Fibroblast of skin of left quadriceps (primary cell): ENCODE measurements at regions not wholly inside any gene's neighbourhood (a gene's known extent, or its start where the extent isn't known, plus 50 kb on each side); places are given as distances from the start of the nearest gene placed in this dataset.
A peak's percentile ranks its signal among the peaks of the same experiment; 100 is the strongest.
"Not testable (repeated sequence)": the region's sequence is repeated elsewhere in the genome, so short reads cannot be mapped to it uniquely, and the experiment has no call there.

ENCODE experiments used
- DNase-seq, 2 experiments: peaks; one replicate each; pipeline ENCODE4 v3.0.0-alpha.2; 2013; ENCODE audit warnings: low read depth in 2 of 2

GRCh38 chr5:16987776-16988175 lies 51.7 kb upstream of the MYO10 start:
- no peak for DNase-seq

GRCh38 chr5:16990817-16991520 lies 54.9 kb upstream of the MYO10 start:
- not testable (repeated sequence) for DNase-seq

- DNase-seq, result peak; percentile 55 to 58
Measured at GRCh38 chr5:16992006-16992405, 55.9 kb upstream of the MYO10 start.

- DNase-seq, result no peak
Measured at GRCh38 chr5:16992444-16992843, 56.4 kb upstream of the MYO10 start.

DNA sequence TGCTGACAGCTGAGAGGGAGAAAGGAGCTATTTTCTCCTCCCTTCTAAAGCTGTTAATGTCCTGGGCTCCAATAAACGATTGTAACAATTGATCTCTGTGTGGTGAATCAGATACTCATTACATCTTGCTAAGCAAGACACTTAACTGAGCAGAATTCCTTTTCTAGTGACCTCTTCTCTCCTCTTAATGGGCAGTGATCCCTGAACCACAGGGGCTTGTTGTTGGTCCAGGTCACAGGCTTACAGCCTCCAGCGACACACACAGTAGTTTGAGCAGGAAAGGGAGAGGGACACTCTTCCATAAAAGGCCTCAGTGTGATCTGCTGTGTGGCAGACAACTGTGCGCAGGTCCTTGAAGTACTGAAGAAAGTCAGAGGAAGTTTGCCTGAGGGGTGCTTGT lies 58.5 kb upstream of the MYO10 start:
- no peak for DNase-seq

- DNase-seq, result no peak
Measured at GRCh38 chr5:16995372-16995771, 59.3 kb upstream of the MYO10 start.

DNA sequence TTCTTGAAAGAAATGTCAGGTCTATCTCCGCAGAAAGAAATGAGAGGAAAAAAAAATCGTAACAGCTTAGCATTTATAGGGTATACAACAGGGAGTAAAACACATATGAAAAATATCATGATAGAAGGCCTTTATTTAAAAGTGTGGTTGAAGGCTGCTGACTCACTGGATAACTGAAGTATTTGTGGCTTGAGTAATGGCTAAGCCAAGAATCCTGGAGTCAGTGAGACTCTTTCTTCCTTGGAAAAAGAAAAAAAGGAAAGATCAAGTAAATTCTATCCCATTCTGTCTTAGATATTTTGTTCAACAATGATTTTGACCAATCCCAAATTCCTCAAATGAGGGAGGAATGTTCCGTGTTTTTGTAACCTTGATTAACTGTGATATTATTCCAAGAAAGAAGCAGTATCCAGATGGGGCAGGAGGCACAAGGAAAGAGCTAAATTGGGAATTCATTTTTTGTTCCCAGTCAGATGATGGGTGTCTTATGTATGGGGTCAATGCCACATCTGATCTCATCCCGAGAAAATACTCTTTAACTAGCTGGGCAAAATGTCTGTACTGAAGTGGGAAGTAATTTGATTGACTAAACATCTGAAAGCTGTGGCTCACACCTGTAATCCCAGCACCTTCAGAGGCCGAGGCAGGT lies 64.3 kb upstream of the MYO10 start:
- DNase-seq, result peak; percentile 98

DNA sequence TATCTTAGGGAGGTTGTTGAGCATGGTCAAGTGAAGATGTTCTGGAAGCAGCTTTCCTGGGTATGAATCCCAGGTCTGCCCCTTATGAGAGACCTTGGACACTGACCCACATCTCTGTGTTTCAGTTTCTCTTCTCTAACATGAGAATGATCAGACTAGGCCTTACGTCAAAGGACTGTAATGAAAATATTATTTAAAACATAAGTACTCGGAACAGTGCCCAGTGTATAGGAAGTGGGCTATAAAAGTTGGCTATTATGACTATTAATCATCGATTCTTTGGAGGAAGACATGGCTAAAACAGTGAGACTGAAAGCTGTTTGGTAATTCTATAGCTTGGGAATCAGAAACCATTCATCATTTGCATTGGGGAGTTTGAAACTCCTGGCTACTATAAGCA lies 65.3 kb upstream of the MYO10 start:
- peak; percentile 80 to 84 for DNase-seq

GRCh38 chr5:17004441-17005106 lies 68.5 kb upstream of the MYO10 start:
- DNase-seq, result no peak

- DNase-seq, result no peak
Measured at GRCh38 chr5:17005107-17005828, 69.2 kb upstream of the MYO10 start.

DNA sequence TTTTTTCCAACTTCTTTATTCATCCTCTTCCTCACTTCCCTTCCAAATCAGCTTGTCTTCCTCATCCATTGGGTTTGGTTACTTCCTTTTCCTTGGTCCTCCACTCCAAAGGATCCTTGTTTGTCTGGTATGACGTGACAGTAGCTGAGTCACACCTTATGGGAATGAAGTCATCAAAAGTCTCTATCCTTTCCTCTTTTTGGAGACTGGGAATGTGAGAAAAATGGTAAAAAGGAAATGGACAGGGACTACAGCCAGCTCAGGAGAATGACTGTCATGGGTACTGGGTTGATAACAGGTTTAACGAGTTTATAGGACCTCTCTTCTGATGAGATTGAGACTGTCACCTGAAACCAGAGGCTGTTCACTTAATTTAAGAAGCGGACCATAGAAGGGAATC lies 76.2 kb upstream of the MYO10 start:
- DNase-seq, result no peak

DNA sequence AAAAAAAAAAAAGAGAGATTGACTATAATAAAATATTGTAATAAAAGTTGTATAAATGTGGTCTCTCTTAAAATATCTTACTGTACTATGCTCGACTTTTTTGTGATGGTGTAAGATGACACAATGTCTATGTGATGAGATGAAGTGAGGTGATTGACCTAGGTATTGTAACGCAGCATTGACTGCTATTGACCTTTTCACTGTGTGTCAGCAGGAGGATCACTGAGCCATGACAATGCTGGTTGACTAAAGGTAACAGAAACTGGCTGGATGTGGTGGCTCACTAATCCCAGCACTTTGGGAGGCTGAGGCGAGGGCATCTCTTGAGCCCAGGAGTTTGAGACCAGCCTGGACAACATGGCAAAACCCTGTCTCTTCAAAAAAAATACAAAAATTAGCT lies 78.6 kb upstream of the MYO10 start:
- no peak for DNase-seq

DNA sequence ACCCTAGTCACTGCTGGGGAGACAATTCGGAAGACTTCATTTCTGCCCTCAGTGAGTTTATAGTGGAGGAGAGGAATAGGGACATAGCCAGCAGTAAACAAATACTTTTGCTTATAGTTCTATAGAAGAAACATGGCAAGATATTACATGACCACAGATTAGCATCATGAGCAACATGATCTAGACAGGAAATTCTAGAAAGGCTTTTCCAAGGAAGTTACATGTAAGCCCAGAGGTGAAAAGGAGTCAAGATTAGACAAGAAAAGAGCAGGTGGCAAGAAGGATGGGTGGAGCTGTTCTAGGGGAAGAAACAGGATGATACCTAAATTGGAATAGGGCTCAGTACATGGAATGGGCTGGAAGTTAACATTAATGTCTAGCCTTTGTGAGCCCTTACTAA lies 82.8 kb upstream of the MYO10 start:
- DNase-seq, result no peak

DNA sequence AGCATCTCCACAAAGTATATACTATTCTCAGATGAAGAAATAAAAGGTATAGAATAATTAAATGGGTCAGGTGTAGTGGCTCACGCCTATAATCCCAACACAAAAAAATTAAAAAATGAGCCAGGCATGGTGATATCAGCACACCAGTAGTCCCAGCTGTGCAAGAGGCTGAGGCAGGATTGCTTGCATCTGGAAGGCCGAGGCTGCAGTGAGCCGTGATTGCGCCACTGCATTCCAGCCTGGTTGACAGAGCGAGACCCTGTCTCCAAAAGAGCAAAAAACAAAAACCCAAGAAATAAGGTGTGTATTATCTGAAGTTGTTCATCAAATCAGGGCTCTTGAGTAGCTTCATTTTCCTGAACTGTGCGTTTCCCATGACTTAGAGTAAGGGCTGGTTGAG lies 83.2 kb upstream of the MYO10 start:
- DNase-seq, result no peak

DNA sequence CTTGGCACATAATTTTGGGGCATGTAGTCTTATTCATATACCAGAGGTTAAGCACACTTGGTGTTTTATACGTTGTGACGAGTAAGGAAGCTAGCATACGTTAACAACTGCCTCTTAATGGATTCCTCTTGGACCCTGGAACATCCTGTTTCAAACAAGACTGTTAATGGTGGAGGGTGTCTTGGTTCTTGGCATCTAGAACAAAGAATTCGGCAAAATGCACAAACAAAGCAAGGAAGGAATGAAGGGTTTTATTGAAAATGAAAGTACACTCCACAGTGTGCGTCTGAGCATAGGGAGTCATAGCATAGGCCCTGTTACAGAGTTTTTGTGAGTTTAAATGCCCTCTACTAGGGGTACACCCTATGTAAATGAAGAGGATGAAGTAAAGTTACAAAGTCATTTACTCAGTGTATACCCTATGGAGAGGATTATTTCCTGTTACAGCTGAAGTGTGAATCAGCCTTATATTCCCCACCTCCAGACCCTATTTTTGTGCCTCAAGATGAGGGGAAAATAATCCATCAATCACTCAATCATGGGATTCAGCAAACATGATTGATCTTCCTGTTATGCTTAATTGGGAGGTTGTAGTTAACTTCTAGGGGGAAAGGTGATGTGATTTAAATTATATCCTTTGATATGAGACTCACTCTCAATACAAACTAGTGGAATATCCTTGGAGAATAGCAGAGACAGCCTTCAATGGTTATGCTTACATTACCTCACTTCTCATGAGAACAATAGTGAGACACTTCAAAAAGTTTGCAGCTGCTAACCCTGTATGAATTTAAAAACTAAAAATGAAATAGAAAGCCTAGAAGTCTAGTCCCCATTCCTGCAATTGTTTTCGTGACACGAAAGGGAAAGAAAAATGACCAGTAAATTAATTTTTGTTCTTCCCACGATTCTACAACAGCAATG lies 84.9 kb upstream of the MYO10 start:
- no peak for DNase-seq

- DNase-seq, result no peak
Measured at GRCh38 chr5:17021602-17021932, 85.5 kb upstream of the MYO10 start.

GRCh38 chr5:17022296-17022695 lies 86.2 kb upstream of the MYO10 start:
- DNase-seq, result no peak

- no peak for DNase-seq
Measured at GRCh38 chr5:17024686-17025180, 88.6 kb upstream of the MYO10 start.

- DNase-seq, result not testable (repeated sequence)
Measured at GRCh38 chr5:17031659-17032277, 95.7 kb upstream of the MYO10 start.

DNA sequence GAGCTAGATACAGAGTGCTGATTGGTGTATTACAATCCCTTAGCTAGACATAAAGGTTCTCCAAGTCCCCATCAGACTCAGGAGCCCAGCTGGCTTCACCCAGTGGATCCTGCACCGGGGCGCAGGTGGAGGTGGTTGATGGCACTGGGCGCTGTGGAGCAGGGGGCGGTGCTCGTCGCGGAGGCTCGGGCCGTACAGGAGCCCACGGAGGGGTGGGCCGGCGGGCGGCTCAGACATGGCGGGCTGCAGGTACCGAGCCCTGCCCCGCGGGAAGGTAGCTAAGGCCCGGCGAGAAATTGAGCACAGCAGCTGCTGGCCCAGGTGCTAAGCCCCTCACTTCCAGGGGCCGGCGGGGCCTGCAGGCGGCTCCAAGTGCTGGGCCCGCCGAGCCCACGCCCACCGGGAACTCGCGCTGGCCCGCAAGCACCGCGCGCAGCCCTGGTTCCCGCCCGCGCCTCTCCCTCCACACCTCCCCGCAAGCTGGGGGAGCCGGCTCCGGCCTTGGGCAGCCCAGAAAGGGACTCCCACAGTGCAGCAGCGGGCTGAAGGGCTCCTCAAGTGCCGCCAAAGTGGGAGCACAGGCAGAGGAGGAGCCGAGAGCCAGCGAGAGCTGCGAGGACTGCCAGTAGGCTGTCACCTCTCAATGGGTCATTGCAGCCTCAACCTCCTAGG lies 96.4 kb upstream of the MYO10 start:
- DNase-seq, result not testable (repeated sequence)
